ENCODE measurements at regions not wholly inside any gene's neighbourhood (a gene's known extent, or its start where the extent isn't known, plus 50 kb on each side); places are given as distances from the start of the nearest gene placed in this dataset.

DNA sequence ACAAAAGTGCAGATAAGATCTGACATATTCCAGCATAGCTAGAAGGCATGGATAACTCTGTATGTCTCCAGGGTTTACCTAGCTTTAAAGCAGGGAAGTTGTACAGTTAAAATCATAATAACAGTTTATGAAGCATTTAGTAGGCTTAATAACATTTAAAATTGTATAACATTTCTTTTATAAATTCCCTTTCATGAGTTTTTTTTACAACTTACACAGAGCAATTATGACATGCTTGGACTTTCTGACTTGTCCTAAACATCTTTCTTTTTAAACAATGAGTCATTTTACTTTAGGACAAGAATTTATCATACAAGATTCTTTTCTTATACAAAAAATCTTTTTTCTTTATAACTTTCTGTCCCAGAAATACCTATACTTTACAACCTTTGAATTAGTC lies 408.5 kb upstream of the NEGR1 start (continued):
- TF ChIP-seq, protein P1, sequence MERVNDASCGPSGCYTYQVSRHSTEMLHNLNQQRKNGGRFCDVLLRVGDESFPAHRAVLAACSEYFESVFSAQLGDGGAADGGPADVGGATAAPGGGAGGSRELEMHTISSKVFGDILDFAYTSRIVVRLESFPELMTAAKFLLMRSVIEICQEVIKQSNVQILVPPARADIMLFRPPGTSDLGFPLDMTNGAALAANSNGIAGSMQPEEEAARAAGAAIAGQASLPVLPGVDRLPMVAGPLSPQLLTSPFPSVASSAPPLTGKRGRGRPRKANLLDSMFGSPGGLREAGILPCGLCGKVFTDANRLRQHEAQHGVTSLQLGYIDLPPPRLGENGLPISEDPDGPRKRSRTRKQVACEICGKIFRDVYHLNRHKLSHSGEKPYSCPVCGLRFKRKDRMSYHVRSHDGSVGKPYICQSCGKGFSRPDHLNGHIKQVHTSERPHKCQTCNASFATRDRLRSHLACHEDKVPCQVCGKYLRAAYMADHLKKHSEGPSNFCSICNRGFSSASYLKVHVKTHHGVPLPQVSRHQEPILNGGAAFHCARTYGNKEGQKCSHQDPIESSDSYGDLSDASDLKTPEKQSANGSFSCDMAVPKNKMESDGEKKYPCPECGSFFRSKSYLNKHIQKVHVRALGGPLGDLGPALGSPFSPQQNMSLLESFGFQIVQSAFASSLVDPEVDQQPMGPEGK (CRISPR knock-in tag; IDR thresholded peaks at IDR 0.05; ENCODE audit: borderline replicate concordance), result no peak
- no peak for TF ChIP-seq GLIS3 (CRISPR knock-in tag; IDR thresholded peaks at IDR 0.05)
- TF ChIP-seq ZNF70 (CRISPR knock-in tag; IDR thresholded peaks at IDR 0.05), result no peak
- TF ChIP-seq ZNF8 (CRISPR knock-in tag; IDR thresholded peaks at IDR 0.05), result no peak

DNA sequence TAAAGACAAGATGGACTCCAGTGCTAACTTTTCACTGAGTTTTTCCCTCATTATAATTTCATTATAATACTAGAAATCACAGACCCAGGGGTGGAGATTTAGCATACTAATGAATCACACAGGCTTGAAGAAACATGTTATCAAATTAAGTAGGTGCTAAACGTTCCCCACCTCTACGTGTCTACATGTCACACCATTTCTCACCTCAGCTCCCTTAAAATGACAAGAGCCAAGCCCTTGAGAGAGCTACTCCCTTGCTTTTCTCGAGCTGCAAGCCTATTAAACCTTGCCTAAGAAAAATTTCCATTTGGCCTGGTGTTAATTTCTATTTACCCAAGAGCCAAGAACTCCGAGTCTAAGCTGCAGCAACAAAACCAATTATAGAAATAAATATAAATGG lies 396.3 kb upstream of the NEGR1 start:
- no peak for ATAC-seq
- TF ChIP-seq, protein P2, sequence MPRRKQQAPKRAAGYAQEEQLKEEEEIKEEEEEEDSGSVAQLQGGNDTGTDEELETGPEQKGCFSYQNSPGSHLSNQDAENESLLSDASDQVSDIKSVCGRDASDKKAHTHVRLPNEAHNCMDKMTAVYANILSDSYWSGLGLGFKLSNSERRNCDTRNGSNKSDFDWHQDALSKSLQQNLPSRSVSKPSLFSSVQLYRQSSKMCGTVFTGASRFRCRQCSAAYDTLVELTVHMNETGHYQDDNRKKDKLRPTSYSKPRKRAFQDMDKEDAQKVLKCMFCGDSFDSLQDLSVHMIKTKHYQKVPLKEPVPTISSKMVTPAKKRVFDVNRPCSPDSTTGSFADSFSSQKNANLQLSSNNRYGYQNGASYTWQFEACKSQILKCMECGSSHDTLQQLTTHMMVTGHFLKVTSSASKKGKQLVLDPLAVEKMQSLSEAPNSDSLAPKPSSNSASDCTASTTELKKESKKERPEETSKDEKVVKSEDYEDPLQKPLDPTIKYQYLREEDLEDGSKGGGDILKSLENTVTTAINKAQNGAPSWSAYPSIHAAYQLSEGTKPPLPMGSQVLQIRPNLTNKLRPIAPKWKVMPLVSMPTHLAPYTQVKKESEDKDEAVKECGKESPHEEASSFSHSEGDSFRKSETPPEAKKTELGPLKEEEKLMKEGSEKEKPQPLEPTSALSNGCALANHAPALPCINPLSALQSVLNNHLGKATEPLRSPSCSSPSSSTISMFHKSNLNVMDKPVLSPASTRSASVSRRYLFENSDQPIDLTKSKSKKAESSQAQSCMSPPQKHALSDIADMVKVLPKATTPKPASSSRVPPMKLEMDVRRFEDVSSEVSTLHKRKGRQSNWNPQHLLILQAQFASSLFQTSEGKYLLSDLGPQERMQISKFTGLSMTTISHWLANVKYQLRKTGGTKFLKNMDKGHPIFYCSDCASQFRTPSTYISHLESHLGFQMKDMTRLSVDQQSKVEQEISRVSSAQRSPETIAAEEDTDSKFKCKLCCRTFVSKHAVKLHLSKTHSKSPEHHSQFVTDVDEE (CRISPR knock-in tag; IDR thresholded peaks at IDR 0.05), result no peak
- TF ChIP-seq ZC3H10 (CRISPR knock-in tag; IDR thresholded peaks at IDR 0.05) (no peak), CSDC2 (CRISPR knock-in tag; IDR thresholded peaks at IDR 0.05) (no peak), ZNF565 (CRISPR knock-in tag; conservative IDR thresholded peaks at IDR 0.05; ENCODE audit: low read depth) (no peak), ARNTL (CRISPR knock-in tag; IDR thresholded peaks at IDR 0.05; ENCODE audit: borderline replicate concordance, low read depth) (no peak), ZNF70 (CRISPR knock-in tag; IDR thresholded peaks at IDR 0.05) (no peak), SNAI2 (CRISPR knock-in tag; IDR thresholded peaks at IDR 0.05) (no peak), PPARA (CRISPR knock-in tag; IDR thresholded peaks at IDR 0.05; ENCODE audit: borderline replicate concordance) (no peak), ESRRG (CRISPR knock-in tag; IDR thresholded peaks at IDR 0.05) (no peak), ZFP3 (CRISPR knock-in tag; IDR thresholded peaks at IDR 0.05) (no peak), ZFP30 (CRISPR knock-in tag; IDR thresholded peaks at IDR 0.05) (no peak), ISL1 (CRISPR knock-in tag; IDR thresholded peaks at IDR 0.05) (no peak), OSR1 (CRISPR knock-in tag; IDR thresholded peaks at IDR 0.05) (no peak)
- TF ChIP-seq, protein P3, sequence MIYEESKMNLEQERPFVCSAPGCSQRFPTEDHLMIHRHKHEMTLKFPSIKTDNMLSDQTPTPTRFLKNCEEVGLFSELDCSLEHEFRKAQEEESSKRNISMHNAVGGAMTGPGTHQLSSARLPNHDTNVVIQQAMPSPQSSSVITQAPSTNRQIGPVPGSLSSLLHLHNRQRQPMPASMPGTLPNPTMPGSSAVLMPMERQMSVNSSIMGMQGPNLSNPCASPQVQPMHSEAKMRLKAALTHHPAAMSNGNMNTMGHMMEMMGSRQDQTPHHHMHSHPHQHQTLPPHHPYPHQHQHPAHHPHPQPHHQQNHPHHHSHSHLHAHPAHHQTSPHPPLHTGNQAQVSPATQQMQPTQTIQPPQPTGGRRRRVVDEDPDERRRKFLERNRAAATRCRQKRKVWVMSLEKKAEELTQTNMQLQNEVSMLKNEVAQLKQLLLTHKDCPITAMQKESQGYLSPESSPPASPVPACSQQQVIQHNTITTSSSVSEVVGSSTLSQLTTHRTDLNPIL (CRISPR knock-in tag; IDR thresholded peaks at IDR 0.05; ENCODE audit: low read depth), result no peak
- TF ChIP-seq, protein P1 (CRISPR knock-in tag; IDR thresholded peaks at IDR 0.05; ENCODE audit: borderline replicate concordance), result no peak

DNA sequence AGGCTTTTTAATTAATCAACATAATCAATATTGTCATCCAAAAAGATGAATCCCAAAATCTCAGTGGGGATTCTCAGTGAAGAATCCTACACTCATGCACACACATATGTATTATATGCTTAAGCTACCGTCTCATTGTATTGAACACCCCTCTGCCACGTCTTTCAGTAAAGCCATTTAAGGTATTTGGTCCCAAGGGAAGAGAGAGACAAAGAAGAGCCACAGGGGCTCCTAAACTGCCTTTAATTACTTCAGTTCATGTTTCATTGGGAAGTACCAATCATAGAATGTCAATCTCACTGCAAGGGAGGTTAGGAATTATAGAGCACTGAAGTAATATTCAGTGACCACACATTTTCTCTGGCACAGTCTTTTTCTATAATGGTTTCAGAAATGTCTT lies 388.6 kb upstream of the NEGR1 start:
- TF ChIP-seq SNAI2 (CRISPR knock-in tag; IDR thresholded peaks at IDR 0.05) (no peak), ARNTL (CRISPR knock-in tag; IDR thresholded peaks at IDR 0.05; ENCODE audit: borderline replicate concordance, low read depth) (no peak), TOX (CRISPR knock-in tag; IDR thresholded peaks at IDR 0.05; ENCODE audit: borderline replicate concordance) (no peak), GLIS3 (CRISPR knock-in tag; IDR thresholded peaks at IDR 0.05) (no peak), CSDC2 (CRISPR knock-in tag; IDR thresholded peaks at IDR 0.05) (no peak)
- TF ChIP-seq, protein P2 (CRISPR knock-in tag; IDR thresholded peaks at IDR 0.05), result no peak
- TF ChIP-seq, protein P4, sequence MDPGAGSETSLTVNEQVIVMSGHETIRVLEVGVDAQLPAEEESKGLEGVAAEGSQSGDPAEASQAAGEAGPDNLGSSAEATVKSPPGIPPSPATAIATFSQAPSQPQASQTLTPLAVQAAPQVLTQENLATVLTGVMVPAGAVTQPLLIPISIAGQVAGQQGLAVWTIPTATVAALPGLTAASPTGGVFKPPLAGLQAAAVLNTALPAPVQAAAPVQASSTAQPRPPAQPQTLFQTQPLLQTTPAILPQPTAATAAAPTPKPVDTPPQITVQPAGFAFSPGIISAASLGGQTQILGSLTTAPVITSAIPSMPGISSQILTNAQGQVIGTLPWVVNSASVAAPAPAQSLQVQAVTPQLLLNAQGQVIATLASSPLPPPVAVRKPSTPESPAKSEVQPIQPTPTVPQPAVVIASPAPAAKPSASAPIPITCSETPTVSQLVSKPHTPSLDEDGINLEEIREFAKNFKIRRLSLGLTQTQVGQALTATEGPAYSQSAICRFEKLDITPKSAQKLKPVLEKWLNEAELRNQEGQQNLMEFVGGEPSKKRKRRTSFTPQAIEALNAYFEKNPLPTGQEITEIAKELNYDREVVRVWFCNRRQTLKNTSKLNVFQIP (CRISPR knock-in tag; IDR thresholded peaks at IDR 0.05; ENCODE audit: borderline replicate concordance, low read depth), result no peak
- ATAC-seq, result no peak
